ENCODE measurements at regions not wholly inside any gene's neighbourhood (a gene's known extent, or its start where the extent isn't known, plus 50 kb on each side); places are given as distances from the start of the nearest gene placed in this dataset.

- no peak for TF ChIP-seq POLR2A (IDR thresholded peaks at IDR 0.05; ENCODE audit: low read depth, low read length)
- TF ChIP-seq POLR2AphosphoS5 (IDR thresholded peaks at IDR 0.05; ENCODE audit: low read depth, low read length) = no peak
- no peak for TF ChIP-seq TAF1 (IDR thresholded peaks at IDR 0.05; ENCODE audit: borderline replicate concordance, low read depth, low read length)
These were observed 1681.9 kb downstream of the HACE1 start for GRCh38 chr6:103177791-103178190.

Data from GM12892 (cell line).